GM12865 (cell line): ENCODE measurements at regions not wholly inside any gene's neighbourhood (a gene's known extent, or its start where the extent isn't known, plus 50 kb on each side); places are given as distances from the start of the nearest gene placed in this dataset.
A peak's percentile ranks its signal among the peaks of the same experiment; 100 is the strongest.

Experiments
- DNase-seq: peaks from one replicate; pipeline ENCODE4 v3.0.0; 2010; ENCODE audit warnings: low read depth
- H3K4me3 ChIP-seq: 2 replicates; pipeline ENCODE4 v1.5.1; 2011; ENCODE audit warnings: mild to moderate bottlenecking, low read depth, low read length, control low read depth
- CTCF ChIP-seq: IDR thresholded peaks from 2 replicates; pipeline ENCODE4 v1.5.1; 2011; ENCODE audit warnings: low read length, control low read depth, low read depth, inconsistent platforms; ENCODE audit not compliant: insufficient read depth; ENCODE audit errors: missing control alignments

- H3K4me3 ChIP-seq = no peak overlapping the region
- DNase-seq = no peak
- no peak for TF ChIP-seq CTCF
Measured at GRCh38 chr6:44548319-44548718, 160.8 kb downstream of the CDC5L start.

DNA sequence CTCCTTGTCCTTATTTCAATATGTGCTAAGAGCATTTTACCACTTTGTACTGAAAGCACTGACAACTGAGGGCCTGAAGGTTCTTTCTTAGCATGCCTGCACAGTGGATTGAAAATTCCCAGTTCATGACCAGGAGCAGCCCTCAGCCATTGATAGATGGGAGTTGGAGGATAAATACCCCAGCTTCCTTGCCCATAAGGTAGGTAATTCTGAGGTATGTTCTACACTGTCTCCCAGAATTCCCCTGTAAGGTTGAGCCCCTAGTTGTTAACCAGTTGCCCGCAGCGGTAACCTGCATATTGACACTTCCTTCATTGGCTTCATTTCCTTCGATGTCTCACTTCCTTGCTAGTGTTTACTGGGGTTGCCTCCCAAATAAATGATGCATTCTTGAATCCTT is 162.0 kb downstream of the CDC5L start:
- no peak overlapping the region for H3K4me3 ChIP-seq
- no peak for TF ChIP-seq CTCF
- no peak for DNase-seq

DNA sequence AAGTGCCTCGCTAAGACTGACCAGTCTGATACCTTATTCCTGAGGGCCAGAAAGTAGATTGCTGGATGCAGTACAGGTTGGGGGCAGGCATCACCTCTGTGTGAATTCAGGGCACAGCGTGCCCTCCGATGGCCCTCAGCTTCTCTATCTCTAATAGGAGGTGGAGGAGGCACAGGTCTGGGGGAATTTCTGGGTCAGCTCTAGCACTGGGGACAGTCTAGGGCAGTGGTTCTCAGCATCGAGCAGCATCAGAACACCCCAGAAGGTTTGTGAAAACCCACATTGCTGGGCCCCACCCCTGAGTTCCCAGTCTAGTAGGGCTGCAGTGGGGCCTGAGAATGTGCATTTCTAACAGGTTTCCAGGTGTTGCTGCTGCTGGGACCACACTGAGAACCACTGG is 166.7 kb downstream of the CDC5L start:
- H3K4me3 ChIP-seq = no peak overlapping the region
- no peak for DNase-seq
- no peak for TF ChIP-seq CTCF

DNA sequence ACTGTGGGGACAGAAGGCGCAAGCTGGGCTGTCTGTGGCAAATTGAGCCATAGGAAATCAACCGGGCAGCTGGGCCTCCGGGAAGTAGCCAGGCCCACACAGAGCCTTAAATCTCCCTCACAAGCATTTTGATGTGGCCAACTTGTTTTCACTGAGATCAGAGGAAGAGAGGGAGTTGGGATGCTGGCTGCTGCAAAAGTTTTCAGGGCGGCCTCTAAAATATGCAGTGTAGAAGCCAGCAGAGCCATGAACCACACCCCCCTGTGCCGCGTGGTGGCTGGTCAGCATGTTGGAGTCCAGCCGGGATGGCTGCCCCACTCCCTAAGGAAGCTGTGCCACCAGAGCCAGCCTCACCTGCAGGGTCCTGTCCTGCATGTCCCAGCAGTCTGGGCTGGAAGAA is 167.4 kb downstream of the CDC5L start:
- no peak for TF ChIP-seq CTCF
- DNase-seq = no peak
- H3K4me3 ChIP-seq = no peak overlapping the region

DNA sequence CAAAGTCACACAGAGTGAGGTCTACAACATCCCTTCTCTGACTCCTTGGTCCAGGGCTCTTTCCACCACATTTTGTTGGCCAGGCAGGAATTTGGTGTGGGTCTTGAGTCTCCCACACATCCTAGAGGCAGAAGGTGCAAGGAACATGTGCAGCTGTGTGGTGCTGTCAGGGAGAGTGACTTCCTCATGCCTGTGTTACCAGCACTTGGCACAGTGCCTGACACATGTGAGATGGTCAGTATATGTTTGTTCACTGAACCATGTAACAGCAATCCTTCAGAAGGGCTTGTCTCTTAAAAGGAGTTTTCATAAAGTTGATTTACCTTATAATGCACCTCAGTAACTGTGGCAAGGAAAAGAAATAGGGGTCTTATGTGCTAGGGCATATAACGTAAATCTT is 168.5 kb downstream of the CDC5L start:
- no peak for TF ChIP-seq CTCF
- DNase-seq = peak; percentile 8
- H3K4me3 ChIP-seq = no peak overlapping the region

GRCh38 chr6:44558024-44558831 is 170.7 kb downstream of the CDC5L start:
- DNase-seq = no peak
- no peak for TF ChIP-seq CTCF
- H3K4me3 ChIP-seq = no peak overlapping the region

- no peak for TF ChIP-seq CTCF
- DNase-seq = no peak
- no peak overlapping the region for H3K4me3 ChIP-seq
Measured at GRCh38 chr6:44558832-44559251, 171.3 kb downstream of the CDC5L start.
